ENCODE measurements at regions not wholly inside any gene's neighbourhood (a gene's known extent, or its start where the extent isn't known, plus 50 kb on each side); places are given as distances from the start of the nearest gene placed in this dataset.

DNA sequence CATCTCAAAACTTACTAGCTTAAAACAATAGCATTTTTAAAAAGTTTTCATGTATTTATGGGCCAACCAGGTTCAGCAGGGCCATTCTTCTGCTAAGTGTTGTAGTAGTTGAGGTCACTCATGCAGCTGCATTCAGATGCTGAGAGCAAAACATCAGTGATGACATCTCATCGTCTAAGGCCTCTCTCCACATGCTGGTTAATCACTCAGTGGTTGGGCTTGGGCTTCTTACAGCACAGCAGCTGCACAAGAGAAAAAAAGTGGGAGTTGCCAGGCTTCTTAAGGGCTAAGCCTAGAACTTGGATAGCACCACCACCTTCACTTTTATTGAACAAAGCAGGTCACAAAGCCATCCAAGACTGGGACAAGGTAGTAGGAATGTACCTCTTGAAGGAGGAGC, 190.3 kb downstream of the IRS1 start:
- no peak overlapping the region for H3K4me3 ChIP-seq (replicated peaks in 1 of 3; ENCODE audit: insufficient read depth in 1 of 3, low read depth in 2 of 3, low read length in 3 of 3)
- TF ChIP-seq ZNF331 (CRISPR knock-in tag; IDR thresholded peaks at IDR 0.05) (peak; percentile 42; the same call in 1 of the 2 replicates), ZNF446 (CRISPR knock-in tag; IDR thresholded peaks at IDR 0.05) (no peak)
- H3K79me2 ChIP-seq (ENCODE audit: insufficient read depth, low read length) = no peaks in the 10 kb centered on the region
- H4K20me1 ChIP-seq (ENCODE audit: insufficient read depth, low read length) = no peaks in the 10 kb centered on the region
- in situ Hi-C loops (cut with HindIII; ENCODE audit: extremely low pct_ligation_motif_present, low pct_unique_long_range_greater_than_20kb) = loop anchor here (25.0 kb wide), 1 partner anchor 722 kb away; no protein-coding TSS in a partner anchor
- no peaks in the 10 kb centered on the region for H3K9me3 ChIP-seq (ENCODE audit: low read length)
- no peak overlapping the region for H3K9ac ChIP-seq (ENCODE audit: insufficient read depth, low read depth, low read length)
- FAIRE-seq (no peak), ATAC-seq (no peak), DNase-seq (ENCODE audit: low spot score) (no peak)
- no TSS peak for BruUV-seq (replicated peaks)
- H2AFZ ChIP-seq (ENCODE audit: low read length) = no peak overlapping the region
- no peak overlapping the region for H3K27ac ChIP-seq (ENCODE audit: extremely low read length, insufficient read depth, low read length)
- no peaks in the 10 kb centered on the region for H3K36me3 ChIP-seq (replicated peaks in 1 of 2; ENCODE audit: control insufficient read depth in 1 of 2, insufficient read depth in 2 of 2, low read length in 2 of 2)
- H3K4me2 ChIP-seq (ENCODE audit: low read depth, low read length) = no peak overlapping the region
- WGBS (ENCODE audit: low lambda C conversion rate) = 19% methylated on average over 1 of the region's 1 CpG
- H3K27me3 ChIP-seq (ENCODE audit: control insufficient read depth in 1 of 2, insufficient read depth in 2 of 2, low read length in 2 of 2) = no peaks in the 10 kb centered on the region
- ChIA-PET POLR2A (no interaction called here), CTCF (ENCODE audit: low intra/inter-chr PET ratio, low total read pairs) (no interaction called here)
- intact Hi-C loops (cut with micrococcal nuclease; ENCODE audit: unreplicated experiment) = no loop called here
- H3K4me1 ChIP-seq (ENCODE audit: insufficient read depth, low read length) = peaks cover 16% of the 10 kb centered on the region

DNA sequence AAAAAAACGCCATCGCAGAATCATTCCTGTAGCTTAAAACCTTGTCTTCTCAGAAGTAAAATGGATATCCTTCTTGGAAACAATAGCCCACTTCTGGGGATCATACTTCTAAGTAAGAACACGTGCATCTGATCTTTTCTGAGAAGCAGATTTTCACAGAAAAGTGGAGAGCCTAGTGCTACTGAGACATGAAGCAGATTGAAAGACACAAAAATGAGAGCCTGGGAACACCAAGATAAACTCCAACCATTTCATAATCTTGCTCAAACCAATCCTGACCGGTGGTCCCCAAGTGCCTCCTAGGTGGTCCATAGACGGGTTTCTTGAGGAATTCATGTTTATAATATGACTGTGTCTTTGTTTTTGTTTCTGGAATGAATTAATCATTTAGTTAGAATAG, 191.2 kb downstream of the IRS1 start:
- Histone ChIP-seq H3K27ac (ENCODE audit: extremely low read length, insufficient read depth, low read length) (no peak overlapping the region), H3K79me2 (ENCODE audit: insufficient read depth, low read length) (no peaks in the 10 kb centered on the region), H3K4me2 (ENCODE audit: low read depth, low read length) (no peak overlapping the region), H3K27me3 (ENCODE audit: control insufficient read depth in 1 of 2, insufficient read depth in 2 of 2, low read length in 2 of 2) (no peaks in the 10 kb centered on the region), H3K36me3 (replicated peaks in 1 of 2; ENCODE audit: control insufficient read depth in 1 of 2, insufficient read depth in 2 of 2, low read length in 2 of 2) (no peaks in the 10 kb centered on the region), H4K20me1 (ENCODE audit: insufficient read depth, low read length) (no peaks in the 10 kb centered on the region), H2AFZ (ENCODE audit: low read length) (no peak overlapping the region), H3K9ac (ENCODE audit: insufficient read depth, low read depth, low read length) (no peak overlapping the region), H3K9me3 (ENCODE audit: low read length) (no peaks in the 10 kb centered on the region), H3K4me3 (replicated peaks in 1 of 3; ENCODE audit: insufficient read depth in 1 of 3, low read depth in 2 of 3, low read length in 3 of 3) (no peak overlapping the region), H3K4me1 (ENCODE audit: insufficient read depth, low read length) (peaks cover 16% of the 10 kb centered on the region)
- BruUV-seq (replicated peaks) = no TSS peak
- WGBS (ENCODE audit: low lambda C conversion rate) = 75% methylated on average over 5 of the region's 5 CpGs
- ChIA-PET CTCF (ENCODE audit: low intra/inter-chr PET ratio, low total read pairs) (no interaction called here), POLR2A (no interaction called here)
- DNase-seq (ENCODE audit: low spot score) (no peak), ATAC-seq (no peak), FAIRE-seq (no peak)
- in situ Hi-C loops (cut with HindIII; ENCODE audit: extremely low pct_ligation_motif_present, low pct_unique_long_range_greater_than_20kb) = loop anchor here (25.0 kb wide), 1 partner anchor 721 kb away; no protein-coding TSS in a partner anchor
- intact Hi-C loops (cut with micrococcal nuclease; ENCODE audit: unreplicated experiment) = no loop called here
- TF ChIP-seq, protein P1, sequence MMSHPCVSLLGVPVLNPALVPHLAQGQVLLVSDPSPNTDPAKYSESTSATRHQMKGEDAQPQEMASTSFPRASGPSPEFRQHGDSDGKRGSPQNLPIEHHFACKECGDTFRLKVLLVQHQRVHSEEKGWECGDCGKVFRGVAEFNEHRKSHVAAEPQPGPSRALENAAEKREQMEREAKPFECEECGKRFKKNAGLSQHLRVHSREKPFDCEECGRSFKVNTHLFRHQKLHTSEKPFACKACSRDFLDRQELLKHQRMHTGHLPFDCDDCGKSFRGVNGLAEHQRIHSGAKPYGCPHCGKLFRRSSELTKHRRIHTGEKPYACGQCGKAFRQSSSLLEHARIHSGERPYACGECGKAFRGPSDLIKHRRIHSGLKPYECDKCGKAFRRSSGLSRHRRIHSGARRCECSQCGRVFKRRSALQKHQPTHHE (CRISPR knock-in tag; IDR thresholded peaks at IDR 0.05; ENCODE audit: borderline replicate concordance) = no peak
- TF ChIP-seq ZSCAN22 (CRISPR knock-in tag; IDR thresholded peaks at IDR 0.05) (no peak), RNF2 (conservative IDR thresholded peaks at IDR 0.05; ENCODE audit: low read depth) (no peak), SRSF1 (optimal IDR thresholded peaks at IDR 0.05; ENCODE audit: low read depth, low read length) (no peak), ZNF792 (CRISPR knock-in tag; IDR thresholded peaks at IDR 0.05) (no peak), EHMT2 (IDR thresholded peaks at IDR 0.05; ENCODE audit: borderline replicate concordance, low read depth, low read length) (no peak), ARHGAP35 (CRISPR knock-in tag; IDR thresholded peaks at IDR 0.05; ENCODE audit: borderline replicate concordance) (no peak), ZNF7 (CRISPR knock-in tag; IDR thresholded peaks at IDR 0.05) (no peak), ZFP37 (CRISPR knock-in tag; IDR thresholded peaks at IDR 0.05; ENCODE audit: borderline replicate concordance) (no peak), SATB2 (CRISPR knock-in tag; IDR thresholded peaks at IDR 0.05) (no peak), NKX3-1 (CRISPR knock-in tag; IDR thresholded peaks at IDR 0.05) (no peak)
- TF ChIP-seq, protein P2, sequence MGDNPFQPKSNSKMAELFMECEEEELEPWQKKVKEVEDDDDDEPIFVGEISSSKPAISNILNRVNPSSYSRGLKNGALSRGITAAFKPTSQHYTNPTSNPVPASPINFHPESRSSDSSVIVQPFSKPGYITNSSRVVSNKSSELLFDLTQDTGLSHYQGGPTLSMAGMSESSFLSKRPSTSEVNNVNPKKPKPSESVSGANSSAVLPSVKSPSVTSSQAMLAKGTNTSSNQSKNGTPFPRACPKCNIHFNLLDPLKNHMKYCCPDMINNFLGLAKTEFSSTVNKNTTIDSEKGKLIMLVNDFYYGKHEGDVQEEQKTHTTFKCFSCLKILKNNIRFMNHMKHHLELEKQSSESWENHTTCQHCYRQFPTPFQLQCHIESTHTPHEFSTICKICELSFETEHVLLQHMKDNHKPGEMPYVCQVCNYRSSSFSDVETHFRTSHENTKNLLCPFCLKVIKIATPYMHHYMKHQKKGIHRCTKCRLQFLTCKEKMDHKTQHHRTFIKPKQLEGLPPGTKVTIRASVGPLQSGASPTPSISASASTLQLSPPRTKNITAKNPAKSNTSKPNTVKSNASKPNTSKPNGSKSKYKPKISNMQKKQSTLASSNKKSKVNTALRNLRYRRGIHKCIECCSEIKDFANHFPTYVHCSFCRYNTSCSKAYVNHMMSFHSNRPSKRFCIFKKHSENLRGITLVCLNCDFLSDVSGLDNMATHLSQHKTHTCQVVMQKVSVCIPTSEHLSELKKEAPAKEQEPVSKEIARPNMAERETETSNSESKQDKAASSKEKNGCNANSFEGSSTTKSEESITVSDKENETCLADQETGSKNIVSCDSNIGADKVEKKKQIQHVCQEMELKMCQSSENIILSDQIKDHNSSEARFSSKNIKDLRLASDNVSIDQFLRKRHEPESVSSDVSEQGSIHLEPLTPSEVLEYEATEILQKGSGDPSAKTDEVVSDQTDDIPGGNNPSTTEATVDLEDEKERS (CRISPR knock-in tag; IDR thresholded peaks at IDR 0.05) = no peak
- TF ChIP-seq, protein P3, sequence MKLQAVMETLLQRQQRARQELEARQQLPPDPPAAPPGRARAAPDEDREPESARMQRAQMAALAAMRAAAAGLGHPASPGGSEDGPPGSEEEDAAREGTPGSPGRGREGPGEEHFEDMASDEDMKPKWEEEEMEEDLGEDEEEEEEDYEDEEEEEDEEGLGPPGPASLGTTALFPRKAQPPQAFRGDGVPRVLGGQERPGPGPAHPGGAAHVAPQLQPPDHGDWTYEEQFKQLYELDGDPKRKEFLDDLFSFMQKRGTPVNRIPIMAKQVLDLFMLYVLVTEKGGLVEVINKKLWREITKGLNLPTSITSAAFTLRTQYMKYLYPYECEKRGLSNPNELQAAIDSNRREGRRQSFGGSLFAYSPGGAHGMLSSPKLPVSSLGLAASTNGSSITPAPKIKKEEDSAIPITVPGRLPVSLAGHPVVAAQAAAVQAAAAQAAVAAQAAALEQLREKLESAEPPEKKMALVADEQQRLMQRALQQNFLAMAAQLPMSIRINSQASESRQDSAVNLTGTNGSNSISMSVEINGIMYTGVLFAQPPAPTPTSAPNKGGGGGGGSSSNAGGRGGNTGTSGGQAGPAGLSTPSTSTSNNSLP (IDR thresholded peaks at IDR 0.05; ENCODE audit: low read depth, low read length) = no peak
